GM23338 (cell line): ENCODE measurements at regions not wholly inside any gene's neighbourhood (a gene's known extent, or its start where the extent isn't known, plus 50 kb on each side); places are given as distances from the start of the nearest gene placed in this dataset.

Source experiments
- ATAC-seq: fragments of 200-7000 bp; cut with Tn5 transposase; 3 replicates; pipeline ENCODE4 v1.9.1; 2020
- DNase-seq: peaks from one replicate; pipeline ENCODE4 v3.0.0-alpha.2; 2015; ENCODE audit warnings: low spot score
- H2AFZ ChIP-seq: fragments of 200-600 bp; sonication (generic); 2 replicates; pipeline ENCODE4 v1.8.0; 2016; ENCODE audit warnings: antibody characterized with exemption, mild to moderate bottlenecking, moderate library complexity
- H3F3A ChIP-seq: fragments of 200-600 bp; sonication (generic); replicated peaks from 2 replicates; pipeline ENCODE4 v1.8.0; 2017; ENCODE audit warnings: antibody characterized with exemption, mixed run types, low read depth
- H3K27ac ChIP-seq: fragments of 200-600 bp; sonication (generic); 2 replicates; pipeline ENCODE4 v1.6.1; 2016; ENCODE audit warnings: low read depth
- H3K27me3 ChIP-seq: fragments of 200-600 bp; sonication (generic); 2 replicates; pipeline ENCODE4 v1.8.0; 2016; ENCODE audit warnings: mild to moderate bottlenecking, mixed run types, moderate library complexity; ENCODE audit not compliant: insufficient read depth
- H3K36me3 ChIP-seq: fragments of 200-600 bp; sonication (generic); 2 replicates; pipeline ENCODE4 v1.8.0; 2016; ENCODE audit warnings: mild to moderate bottlenecking; ENCODE audit not compliant: insufficient read depth
- H3K4me1 ChIP-seq: fragments of 200-600 bp; sonication (generic); 2 replicates; pipeline ENCODE4 v1.8.0; 2016; ENCODE audit warnings: mild to moderate bottlenecking, moderate library complexity; ENCODE audit not compliant: insufficient read depth
- H3K4me2 ChIP-seq: fragments of 200-600 bp; sonication (generic); 2 replicates; pipeline ENCODE4 v1.7.1; 2017; ENCODE audit warnings: mixed run types
- H3K4me3 ChIP-seq: fragments of 200-600 bp; sonication (generic); 2 replicates; pipeline ENCODE4 v1.6.1; 2016; ENCODE audit warnings: mixed run types
- H3K79me2 ChIP-seq: fragments of 200-600 bp; sonication (generic); replicated peaks from 2 replicates; pipeline ENCODE4 v1.8.0; 2017; ENCODE audit warnings: mild to moderate bottlenecking; ENCODE audit not compliant: insufficient read depth
- H3K9me2 ChIP-seq: fragments of 200-600 bp; sonication (generic); 2 replicates; pipeline ENCODE4 v1.8.0; 2017; ENCODE audit not compliant: insufficient read depth
- H4K20me1 ChIP-seq: fragments of 200-600 bp; sonication (generic); replicated peaks from 2 replicates; pipeline ENCODE4 v1.8.0; 2017; ENCODE audit warnings: mild to moderate bottlenecking; ENCODE audit not compliant: insufficient read depth
- H3K27ac Mint-ChIP-seq: 2 replicates; pipeline ENCODE4 v1.8.0; 2020; ENCODE audit warnings: inconsistent platforms, mild to moderate bottlenecking, moderate library complexity, mixed read lengths
- H3K27me3 Mint-ChIP-seq: 3 replicates; pipeline ENCODE4 v1.8.0; 2022; ENCODE audit warnings: low read depth, mild to moderate bottlenecking, moderate library complexity, mixed read lengths, inconsistent platforms; ENCODE audit not compliant: insufficient read depth, poor library complexity
- H3K36me3 Mint-ChIP-seq: 3 replicates; pipeline ENCODE4 v1.8.0; 2021; ENCODE audit warnings: low read depth, mild to moderate bottlenecking, inconsistent platforms, moderate library complexity, mixed read lengths
- H3K4me1 Mint-ChIP-seq: 3 replicates; pipeline ENCODE4 v1.8.0; 2020; ENCODE audit warnings: mild to moderate bottlenecking, inconsistent platforms, mixed read lengths
- H3K4me3 Mint-ChIP-seq: 3 replicates; pipeline ENCODE4 v1.8.0; 2021; ENCODE audit warnings: moderate library complexity, mild to moderate bottlenecking, inconsistent platforms, mixed read lengths
- H3K9me3 Mint-ChIP-seq: 3 replicates; pipeline ENCODE4 v1.8.0; 2020; ENCODE audit warnings: moderate library complexity, mild to moderate bottlenecking, inconsistent platforms, mixed read lengths
- JUNB ChIP-seq: IDR thresholded peaks from one replicate; pipeline ENCODE4 v1.6.1; 2016; ENCODE audit warnings: antibody characterized with exemption; ENCODE audit not compliant: unreplicated experiment
- POLR2AphosphoS5 ChIP-seq: IDR thresholded peaks from 2 replicates; pipeline ENCODE4 v1.6.1; 2016; ENCODE audit warnings: antibody characterized with exemption, low read depth
- STAT1 ChIP-seq: IDR thresholded peaks from one replicate; pipeline ENCODE4 v1.6.1; 2016; ENCODE audit warnings: antibody characterized with exemption; ENCODE audit not compliant: unreplicated experiment
- ZNF114 ChIP-seq: fragments of 250-450 bp; sonication (Bioruptor Pico); IDR thresholded peaks from 2 replicates; pipeline ENCODE4 v1.5.0; 2020; ENCODE audit warnings: mild to moderate bottlenecking, moderate library complexity
- ZNF331 ChIP-seq: fragments of 250-450 bp; sonication (Bioruptor Pico); IDR thresholded peaks from 2 replicates; pipeline ENCODE4 v1.5.0; 2020; ENCODE audit warnings: low read depth, mild to moderate bottlenecking, moderate library complexity
- TF ChIP-seq, protein P1 (sequence below): fragments of 250-450 bp; sonication (Bioruptor Pico); IDR thresholded peaks from 2 replicates; pipeline ENCODE4 v1.5.0; 2020; ENCODE audit warnings: mild to moderate bottlenecking, moderate library complexity
- TF ChIP-seq, protein P2 (sequence below), 2 experiments: fragments of 200-600 bp in 1 of 2; sonication (generic) in 1 of 2; conservative IDR thresholded peaks; 2 replicates each; pipeline versions ENCODE4 v1.5.1 to v1.6.1; 2016 to 2017; ENCODE audit warnings: antibody characterized with exemption in 2 of 2, low read depth in 2 of 2, mild to moderate bottlenecking in 2 of 2, moderate library complexity in 1 of 2
- TF ChIP-seq, protein P3 (sequence below): IDR thresholded peaks from one replicate; pipeline ENCODE4 v1.6.1; 2018; ENCODE audit warnings: antibody characterized with exemption; ENCODE audit not compliant: unreplicated experiment
- TF ChIP-seq, protein P4 (sequence below): IDR thresholded peaks from 2 replicates; pipeline ENCODE4 v1.6.1; 2016; ENCODE audit warnings: antibody characterized with exemption

DNA sequence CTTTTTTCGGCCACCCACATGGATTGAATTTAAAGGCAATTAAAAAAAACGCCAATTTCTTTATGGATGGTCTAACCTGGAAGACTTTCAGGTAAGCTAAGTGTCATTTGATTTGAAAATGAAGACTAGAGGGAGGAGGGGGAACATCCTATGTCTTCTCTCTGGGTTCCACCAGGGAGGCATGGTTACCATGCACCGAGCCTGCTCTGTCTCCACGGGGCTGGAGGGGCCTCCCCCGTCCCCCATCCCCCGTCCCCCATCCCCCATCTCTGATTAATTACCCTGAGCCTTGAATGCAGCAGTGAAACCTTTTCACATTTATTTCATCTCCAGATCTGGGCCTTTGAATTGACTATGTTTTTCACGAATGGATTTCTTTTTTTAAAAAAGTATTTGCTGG is 135.1 kb downstream of the TLR5 start:
- H2AFZ ChIP-seq: no peak overlapping the region
- no peaks in the 10 kb centered on the region for H3K9me2 ChIP-seq
- no peak overlapping the region for H3K27ac Mint-ChIP-seq
- no peaks in the 10 kb centered on the region for H4K20me1 ChIP-seq
- H3K4me2 ChIP-seq: 0 out of 2 replicates have a peak overlapping the region, but pooled peaks have one; percentile 13
- H3K4me1 Mint-ChIP-seq: peaks cover 50% of the 10 kb centered on the region
- no peak overlapping the region for H3K4me3 ChIP-seq
- peaks cover 51% of the 10 kb centered on the region for H3K4me1 ChIP-seq
- no peaks in the 10 kb centered on the region for H3F3A ChIP-seq
- no peaks in the 10 kb centered on the region for H3K9me3 Mint-ChIP-seq
- peak; percentile 59 for ATAC-seq
- TF ChIP-seq STAT1: no peak
- no peak for TF ChIP-seq POLR2AphosphoS5
- peaks cover 8% of the 10 kb centered on the region; the same call in 1 of the 2 replicates for H3K27me3 ChIP-seq
- DNase-seq: peak; percentile 65
- no peak overlapping the region for H3K27ac ChIP-seq
- no peaks in the 10 kb centered on the region for H3K36me3 ChIP-seq
- H3K79me2 ChIP-seq: no peaks in the 10 kb centered on the region
- peaks cover 16% of the 10 kb centered on the region; the same call in 2 of the 3 replicates for H3K36me3 Mint-ChIP-seq
- H3K4me3 Mint-ChIP-seq: no peak overlapping the region
- H3K27me3 Mint-ChIP-seq: peaks cover 3% of the 10 kb centered on the region

DNA sequence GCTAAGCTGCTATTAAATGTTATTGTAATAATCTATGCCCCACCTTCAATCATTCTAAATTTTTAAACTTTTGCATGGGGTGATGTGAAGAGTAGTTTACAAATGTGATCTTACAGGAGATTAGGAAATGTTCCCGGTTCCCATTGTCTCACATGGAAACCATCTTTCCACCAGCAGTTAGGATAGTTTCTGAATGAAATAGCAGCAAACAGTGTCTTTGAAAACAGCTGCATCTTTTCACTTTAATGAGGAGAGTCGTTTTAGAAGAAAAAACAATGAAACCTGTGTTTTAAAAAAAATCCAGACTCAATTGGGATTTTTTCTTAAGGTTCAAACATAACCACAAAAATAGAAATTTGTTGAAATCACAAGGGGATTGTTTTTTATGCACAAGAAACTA is 134.2 kb downstream of the TLR5 start:
- Histone ChIP-seq H3K9me2 (no peaks in the 10 kb centered on the region), H3K27ac (no peak overlapping the region), H3K27me3 (peaks cover 8% of the 10 kb centered on the region; the same call in 1 of the 2 replicates), H3K4me3 (no peak overlapping the region), H3K79me2 (no peaks in the 10 kb centered on the region), H3K36me3 (no peaks in the 10 kb centered on the region), H4K20me1 (no peaks in the 10 kb centered on the region; the same call in 1 of the 2 replicates), H3F3A (peaks cover 3% of the 10 kb centered on the region), H3K4me1 (peaks cover 51% of the 10 kb centered on the region), H3K4me2 (peak overlapping the region; percentile 10; the same call in 1 of the 2 replicates), H2AFZ (no peak overlapping the region)
- H3K27ac Mint-ChIP-seq: no peak overlapping the region
- peaks cover 15% of the 10 kb centered on the region; the same call in 2 of the 3 replicates for H3K36me3 Mint-ChIP-seq
- no peak overlapping the region for H3K4me3 Mint-ChIP-seq
- H3K4me1 Mint-ChIP-seq: peaks cover 50% of the 10 kb centered on the region
- H3K27me3 Mint-ChIP-seq: peaks cover 5% of the 10 kb centered on the region
- no peak for ATAC-seq
- no peak for DNase-seq
- no peaks in the 10 kb centered on the region for H3K9me3 Mint-ChIP-seq
- TF ChIP-seq, protein P1, sequence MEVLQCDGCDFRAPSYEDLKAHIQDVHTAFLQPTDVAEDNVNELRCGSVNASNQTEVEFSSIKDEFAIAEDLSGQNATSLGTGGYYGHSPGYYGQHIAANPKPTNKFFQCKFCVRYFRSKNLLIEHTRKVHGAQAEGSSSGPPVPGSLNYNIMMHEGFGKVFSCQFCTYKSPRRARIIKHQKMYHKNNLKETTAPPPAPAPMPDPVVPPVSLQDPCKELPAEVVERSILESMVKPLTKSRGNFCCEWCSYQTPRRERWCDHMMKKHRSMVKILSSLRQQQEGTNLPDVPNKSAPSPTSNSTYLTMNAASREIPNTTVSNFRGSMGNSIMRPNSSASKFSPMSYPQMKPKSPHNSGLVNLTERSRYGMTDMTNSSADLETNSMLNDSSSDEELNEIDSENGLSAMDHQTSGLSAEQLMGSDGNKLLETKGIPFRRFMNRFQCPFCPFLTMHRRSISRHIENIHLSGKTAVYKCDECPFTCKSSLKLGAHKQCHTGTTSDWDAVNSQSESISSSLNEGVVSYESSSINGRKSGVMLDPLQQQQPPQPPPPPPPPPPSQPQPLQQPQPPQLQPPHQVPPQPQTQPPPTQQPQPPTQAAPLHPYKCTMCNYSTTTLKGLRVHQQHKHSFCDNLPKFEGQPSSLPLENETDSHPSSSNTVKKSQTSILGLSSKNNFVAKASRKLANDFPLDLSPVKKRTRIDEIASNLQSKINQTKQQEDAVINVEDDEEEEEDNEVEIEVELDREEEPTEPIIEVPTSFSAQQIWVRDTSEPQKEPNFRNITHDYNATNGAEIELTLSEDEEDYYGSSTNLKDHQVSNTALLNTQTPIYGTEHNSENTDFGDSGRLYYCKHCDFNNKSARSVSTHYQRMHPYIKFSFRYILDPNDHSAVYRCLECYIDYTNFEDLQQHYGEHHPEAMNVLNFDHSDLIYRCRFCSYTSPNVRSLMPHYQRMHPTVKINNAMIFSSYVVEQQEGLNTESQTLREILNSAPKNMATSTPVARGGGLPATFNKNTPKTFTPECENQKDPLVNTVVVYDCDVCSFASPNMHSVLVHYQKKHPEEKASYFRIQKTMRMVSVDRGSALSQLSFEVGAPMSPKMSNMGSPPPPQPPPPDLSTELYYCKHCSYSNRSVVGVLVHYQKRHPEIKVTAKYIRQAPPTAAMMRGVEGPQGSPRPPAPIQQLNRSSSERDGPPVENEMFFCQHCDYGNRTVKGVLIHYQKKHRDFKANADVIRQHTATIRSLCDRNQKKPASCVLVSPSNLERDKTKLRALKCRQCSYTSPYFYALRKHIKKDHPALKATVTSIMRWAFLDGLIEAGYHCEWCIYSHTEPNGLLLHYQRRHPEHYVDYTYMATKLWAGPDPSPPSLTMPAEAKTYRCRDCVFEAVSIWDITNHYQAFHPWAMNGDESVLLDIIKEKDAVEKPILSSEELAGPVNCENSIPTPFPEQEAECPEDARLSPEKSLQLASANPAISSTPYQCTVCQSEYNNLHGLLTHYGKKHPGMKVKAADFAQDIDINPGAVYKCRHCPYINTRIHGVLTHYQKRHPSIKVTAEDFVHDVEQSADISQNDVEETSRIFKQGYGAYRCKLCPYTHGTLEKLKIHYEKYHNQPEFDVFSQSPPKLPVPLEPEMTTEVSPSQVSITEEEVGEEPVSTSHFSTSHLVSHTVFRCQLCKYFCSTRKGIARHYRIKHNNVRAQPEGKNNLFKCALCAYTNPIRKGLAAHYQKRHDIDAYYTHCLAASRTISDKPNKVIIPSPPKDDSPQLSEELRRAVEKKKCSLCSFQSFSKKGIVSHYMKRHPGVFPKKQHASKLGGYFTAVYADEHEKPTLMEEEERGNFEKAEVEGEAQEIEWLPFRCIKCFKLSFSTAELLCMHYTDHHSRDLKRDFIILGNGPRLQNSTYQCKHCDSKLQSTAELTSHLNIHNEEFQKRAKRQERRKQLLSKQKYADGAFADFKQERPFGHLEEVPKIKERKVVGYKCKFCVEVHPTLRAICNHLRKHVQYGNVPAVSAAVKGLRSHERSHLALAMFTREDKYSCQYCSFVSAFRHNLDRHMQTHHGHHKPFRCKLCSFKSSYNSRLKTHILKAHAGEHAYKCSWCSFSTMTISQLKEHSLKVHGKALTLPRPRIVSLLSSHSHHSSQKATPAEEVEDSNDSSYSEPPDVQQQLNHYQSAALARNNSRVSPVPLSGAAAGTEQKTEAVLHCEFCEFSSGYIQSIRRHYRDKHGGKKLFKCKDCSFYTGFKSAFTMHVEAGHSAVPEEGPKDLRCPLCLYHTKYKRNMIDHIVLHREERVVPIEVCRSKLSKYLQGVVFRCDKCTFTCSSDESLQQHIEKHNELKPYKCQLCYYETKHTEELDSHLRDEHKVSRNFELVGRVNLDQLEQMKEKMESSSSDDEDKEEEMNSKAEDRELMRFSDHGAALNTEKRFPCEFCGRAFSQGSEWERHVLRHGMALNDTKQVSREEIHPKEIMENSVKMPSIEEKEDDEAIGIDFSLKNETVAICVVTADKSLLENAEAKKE (CRISPR knock-in tag): no peak
- TF ChIP-seq, protein P2, sequence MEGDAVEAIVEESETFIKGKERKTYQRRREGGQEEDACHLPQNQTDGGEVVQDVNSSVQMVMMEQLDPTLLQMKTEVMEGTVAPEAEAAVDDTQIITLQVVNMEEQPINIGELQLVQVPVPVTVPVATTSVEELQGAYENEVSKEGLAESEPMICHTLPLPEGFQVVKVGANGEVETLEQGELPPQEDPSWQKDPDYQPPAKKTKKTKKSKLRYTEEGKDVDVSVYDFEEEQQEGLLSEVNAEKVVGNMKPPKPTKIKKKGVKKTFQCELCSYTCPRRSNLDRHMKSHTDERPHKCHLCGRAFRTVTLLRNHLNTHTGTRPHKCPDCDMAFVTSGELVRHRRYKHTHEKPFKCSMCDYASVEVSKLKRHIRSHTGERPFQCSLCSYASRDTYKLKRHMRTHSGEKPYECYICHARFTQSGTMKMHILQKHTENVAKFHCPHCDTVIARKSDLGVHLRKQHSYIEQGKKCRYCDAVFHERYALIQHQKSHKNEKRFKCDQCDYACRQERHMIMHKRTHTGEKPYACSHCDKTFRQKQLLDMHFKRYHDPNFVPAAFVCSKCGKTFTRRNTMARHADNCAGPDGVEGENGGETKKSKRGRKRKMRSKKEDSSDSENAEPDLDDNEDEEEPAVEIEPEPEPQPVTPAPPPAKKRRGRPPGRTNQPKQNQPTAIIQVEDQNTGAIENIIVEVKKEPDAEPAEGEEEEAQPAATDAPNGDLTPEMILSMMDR (conservative IDR thresholded peaks at IDR 0.05; ENCODE audit: low read depth in 2 of 2): no peak
- TF ChIP-seq ZNF331 (CRISPR knock-in tag) (no peak), STAT1 (no peak), ZNF114 (no peak), JUNB (no peak), POLR2AphosphoS5 (no peak)
- TF ChIP-seq, protein P3, sequence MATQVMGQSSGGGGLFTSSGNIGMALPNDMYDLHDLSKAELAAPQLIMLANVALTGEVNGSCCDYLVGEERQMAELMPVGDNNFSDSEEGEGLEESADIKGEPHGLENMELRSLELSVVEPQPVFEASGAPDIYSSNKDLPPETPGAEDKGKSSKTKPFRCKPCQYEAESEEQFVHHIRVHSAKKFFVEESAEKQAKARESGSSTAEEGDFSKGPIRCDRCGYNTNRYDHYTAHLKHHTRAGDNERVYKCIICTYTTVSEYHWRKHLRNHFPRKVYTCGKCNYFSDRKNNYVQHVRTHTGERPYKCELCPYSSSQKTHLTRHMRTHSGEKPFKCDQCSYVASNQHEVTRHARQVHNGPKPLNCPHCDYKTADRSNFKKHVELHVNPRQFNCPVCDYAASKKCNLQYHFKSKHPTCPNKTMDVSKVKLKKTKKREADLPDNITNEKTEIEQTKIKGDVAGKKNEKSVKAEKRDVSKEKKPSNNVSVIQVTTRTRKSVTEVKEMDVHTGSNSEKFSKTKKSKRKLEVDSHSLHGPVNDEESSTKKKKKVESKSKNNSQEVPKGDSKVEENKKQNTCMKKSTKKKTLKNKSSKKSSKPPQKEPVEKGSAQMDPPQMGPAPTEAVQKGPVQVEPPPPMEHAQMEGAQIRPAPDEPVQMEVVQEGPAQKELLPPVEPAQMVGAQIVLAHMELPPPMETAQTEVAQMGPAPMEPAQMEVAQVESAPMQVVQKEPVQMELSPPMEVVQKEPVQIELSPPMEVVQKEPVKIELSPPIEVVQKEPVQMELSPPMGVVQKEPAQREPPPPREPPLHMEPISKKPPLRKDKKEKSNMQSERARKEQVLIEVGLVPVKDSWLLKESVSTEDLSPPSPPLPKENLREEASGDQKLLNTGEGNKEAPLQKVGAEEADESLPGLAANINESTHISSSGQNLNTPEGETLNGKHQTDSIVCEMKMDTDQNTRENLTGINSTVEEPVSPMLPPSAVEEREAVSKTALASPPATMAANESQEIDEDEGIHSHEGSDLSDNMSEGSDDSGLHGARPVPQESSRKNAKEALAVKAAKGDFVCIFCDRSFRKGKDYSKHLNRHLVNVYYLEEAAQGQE: no peak
- TF ChIP-seq, protein P4, sequence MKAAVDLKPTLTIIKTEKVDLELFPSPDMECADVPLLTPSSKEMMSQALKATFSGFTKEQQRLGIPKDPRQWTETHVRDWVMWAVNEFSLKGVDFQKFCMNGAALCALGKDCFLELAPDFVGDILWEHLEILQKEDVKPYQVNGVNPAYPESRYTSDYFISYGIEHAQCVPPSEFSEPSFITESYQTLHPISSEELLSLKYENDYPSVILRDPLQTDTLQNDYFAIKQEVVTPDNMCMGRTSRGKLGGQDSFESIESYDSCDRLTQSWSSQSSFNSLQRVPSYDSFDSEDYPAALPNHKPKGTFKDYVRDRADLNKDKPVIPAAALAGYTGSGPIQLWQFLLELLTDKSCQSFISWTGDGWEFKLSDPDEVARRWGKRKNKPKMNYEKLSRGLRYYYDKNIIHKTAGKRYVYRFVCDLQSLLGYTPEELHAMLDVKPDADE: no peak
